Keratinocyte (primary cell): ENCODE measurements at regions not wholly inside any gene's neighbourhood (a gene's known extent, or its start where the extent isn't known, plus 50 kb on each side); places are given as distances from the start of the nearest gene placed in this dataset.

Experiments
- DNase-seq: peaks from one replicate; pipeline ENCODE4 v3.0.0-alpha.2; 2011; ENCODE audit warnings: low read depth, missing footprints, low spot score
- FAIRE-seq: peaks from 2 replicates; lab custom pipeline; 2011; peaks lifted over from hg19 to GRCh38; lab: Jason Lieb, UNC
- H2AFZ ChIP-seq: 2 replicates; pipeline ENCODE4 v1.6.0; 2012; ENCODE audit warnings: low read length, control low read depth, inconsistent platforms; ENCODE audit not compliant: control insufficient read depth
- H3K27ac ChIP-seq: 2 replicates; pipeline ENCODE4 v1.5.1; 2011; ENCODE audit warnings: low read length; ENCODE audit not compliant: control insufficient read depth, insufficient read depth
- H3K27me3 ChIP-seq: 3 replicates; pipeline ENCODE4 v1.6.0; 2011; ENCODE audit warnings: low read length; ENCODE audit not compliant: control insufficient read depth, insufficient read depth; ENCODE audit errors: extremely low read depth
- H3K36me3 ChIP-seq, 2 experiments: 2 replicates in 1 of 2; 3 replicates in 1 of 2; pipeline ENCODE4 v1.5.1; 2011; ENCODE audit warnings: low read length in 2 of 2, mild to moderate bottlenecking in 1 of 2; ENCODE audit not compliant: control insufficient read depth in 2 of 2, insufficient read depth in 2 of 2; ENCODE audit errors: extremely low read depth in 1 of 2
- H3K4me1 ChIP-seq: 3 replicates; pipeline ENCODE4 v1.5.1; 2011; ENCODE audit warnings: low read length; ENCODE audit not compliant: control insufficient read depth, insufficient read depth; ENCODE audit errors: extremely low read depth
- H3K4me2 ChIP-seq: 3 replicates; pipeline ENCODE4 v1.6.0; 2011; ENCODE audit warnings: low read depth, low read length; ENCODE audit not compliant: control insufficient read depth, insufficient read depth; ENCODE audit errors: extremely low read depth
- H3K4me3 ChIP-seq, 3 experiments: fragments of 200-600 bp in 1 of 3; sonication (generic) in 1 of 3; 2 replicates in 2 of 3; 3 replicates in 1 of 3; pipeline ENCODE4 v1.5.1; 2011 to 2016; ENCODE audit warnings: low read length in 3 of 3, mild to moderate bottlenecking in 3 of 3, control low read depth in 2 of 3, inconsistent platforms in 1 of 3, low read depth in 1 of 3, mixed read lengths in 1 of 3, mixed run types in 1 of 3, moderate library complexity in 1 of 3; ENCODE audit not compliant: control insufficient read depth in 2 of 3, insufficient read depth in 2 of 3; ENCODE audit errors: extremely low read depth in 1 of 3
- H3K79me2 ChIP-seq: 2 replicates; pipeline ENCODE4 v1.6.0; 2012; ENCODE audit warnings: low read length; ENCODE audit not compliant: control insufficient read depth, insufficient read depth
- H3K9ac ChIP-seq: 3 replicates; pipeline ENCODE4 v1.6.0; 2011; ENCODE audit warnings: low read length; ENCODE audit not compliant: control insufficient read depth, insufficient read depth; ENCODE audit errors: extremely low read depth
- H3K9me1 ChIP-seq: 3 replicates; pipeline ENCODE4 v1.6.0; 2011; ENCODE audit warnings: low read length; ENCODE audit not compliant: control insufficient read depth, insufficient read depth; ENCODE audit errors: extremely low read depth
- H3K9me3 ChIP-seq: 2 replicates; pipeline ENCODE4 v1.5.1; 2012; ENCODE audit warnings: low read depth, low read length; ENCODE audit not compliant: control insufficient read depth
- H4K20me1 ChIP-seq: 3 replicates; pipeline ENCODE4 v1.6.0; 2011; ENCODE audit warnings: low read length; ENCODE audit not compliant: control insufficient read depth, insufficient read depth; ENCODE audit errors: extremely low read depth
- EZH2 ChIP-seq: IDR thresholded peaks from one replicate; pipeline ENCODE4 v1.6.1; 2012; ENCODE audit warnings: inconsistent platforms, mild to moderate bottlenecking, low read length, moderate library complexity
- dilution Hi-C: fragments of 300-500 bp; cut with MboI; formaldehyde crosslinking; loops from one replicate; pipeline ENCODE4 v1.7.0; 2020; ENCODE audit warnings: low sequenced_read_pairs; ENCODE audit not compliant: extremely low pct_ligation_motif_present
- TF ChIP-seq, protein P1 (sequence below), 3 experiments: IDR thresholded peaks in 1 of 3; conservative IDR thresholded peaks in 1 of 3; optimal IDR thresholded peaks in 1 of 3; 2 replicates in 2 of 3; 3 replicates in 1 of 3; pipeline versions ENCODE3 to v1.5.1; 2011; ENCODE audit warnings: low read length in 3 of 3, mild to moderate bottlenecking in 3 of 3, moderate library complexity in 2 of 3, control low read depth in 1 of 3, inconsistent platforms in 1 of 3; ENCODE audit not compliant: insufficient read depth in 2 of 3; ENCODE audit errors: extremely low read depth in 1 of 3

DNA sequence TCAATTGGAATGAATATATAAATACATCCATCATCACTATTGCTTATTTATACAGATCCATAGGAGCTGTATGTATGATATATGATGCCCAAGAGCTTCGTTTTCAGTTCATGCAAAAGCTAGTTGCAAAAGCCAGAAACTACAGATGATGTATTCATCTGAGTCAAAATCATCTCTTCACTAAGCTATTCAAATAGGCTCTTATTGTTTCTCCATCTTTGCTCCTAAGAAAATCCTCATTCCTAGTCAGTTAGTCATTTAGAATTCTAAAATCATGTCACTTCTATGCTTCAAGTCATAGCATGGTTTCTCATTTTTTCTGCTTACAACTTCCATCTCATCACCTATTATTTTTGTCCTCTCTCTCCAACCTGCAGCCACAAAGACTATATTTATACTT, 300.1 kb upstream of the TRAM1L1 start:
- H3K27ac ChIP-seq, result no peak overlapping the region
- no peaks in the 10 kb centered on the region for H3K9me1 ChIP-seq
- dilution Hi-C loops, result no loop called here
- no peak overlapping the region for H3K9ac ChIP-seq
- TF ChIP-seq, protein P1, sequence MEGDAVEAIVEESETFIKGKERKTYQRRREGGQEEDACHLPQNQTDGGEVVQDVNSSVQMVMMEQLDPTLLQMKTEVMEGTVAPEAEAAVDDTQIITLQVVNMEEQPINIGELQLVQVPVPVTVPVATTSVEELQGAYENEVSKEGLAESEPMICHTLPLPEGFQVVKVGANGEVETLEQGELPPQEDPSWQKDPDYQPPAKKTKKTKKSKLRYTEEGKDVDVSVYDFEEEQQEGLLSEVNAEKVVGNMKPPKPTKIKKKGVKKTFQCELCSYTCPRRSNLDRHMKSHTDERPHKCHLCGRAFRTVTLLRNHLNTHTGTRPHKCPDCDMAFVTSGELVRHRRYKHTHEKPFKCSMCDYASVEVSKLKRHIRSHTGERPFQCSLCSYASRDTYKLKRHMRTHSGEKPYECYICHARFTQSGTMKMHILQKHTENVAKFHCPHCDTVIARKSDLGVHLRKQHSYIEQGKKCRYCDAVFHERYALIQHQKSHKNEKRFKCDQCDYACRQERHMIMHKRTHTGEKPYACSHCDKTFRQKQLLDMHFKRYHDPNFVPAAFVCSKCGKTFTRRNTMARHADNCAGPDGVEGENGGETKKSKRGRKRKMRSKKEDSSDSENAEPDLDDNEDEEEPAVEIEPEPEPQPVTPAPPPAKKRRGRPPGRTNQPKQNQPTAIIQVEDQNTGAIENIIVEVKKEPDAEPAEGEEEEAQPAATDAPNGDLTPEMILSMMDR (optimal IDR thresholded peaks at IDR 0.05 in 1 of 3, IDR thresholded peaks at IDR 0.05 in 1 of 3, conservative IDR thresholded peaks at IDR 0.05 in 1 of 3; ENCODE audit: extremely low read depth in 1 of 3, insufficient read depth in 2 of 3, low read length in 3 of 3), result no peak
- no peak for TF ChIP-seq EZH2
- no peak for FAIRE-seq
- no peaks in the 10 kb centered on the region for H3K4me1 ChIP-seq
- no peak overlapping the region for H3K4me3 ChIP-seq
- H3K36me3 ChIP-seq, result no peaks in the 10 kb centered on the region
- no peaks in the 10 kb centered on the region for H4K20me1 ChIP-seq
- H3K27me3 ChIP-seq, result no peaks in the 10 kb centered on the region
- no peaks in the 10 kb centered on the region for H3K79me2 ChIP-seq
- no peaks in the 10 kb centered on the region for H3K9me3 ChIP-seq
- no peak overlapping the region for H2AFZ ChIP-seq
- no peak overlapping the region for H3K4me2 ChIP-seq
- DNase-seq, result no peak

GRCh38 chr4:117387072-117387471, 301.7 kb upstream of the TRAM1L1 start:
- Histone ChIP-seq H3K27ac (no peak overlapping the region), H3K9me1 (no peaks in the 10 kb centered on the region), H3K27me3 (no peaks in the 10 kb centered on the region), H3K9ac (no peak overlapping the region), H3K4me1 (no peaks in the 10 kb centered on the region), H3K9me3 (no peaks in the 10 kb centered on the region), H3K79me2 (no peaks in the 10 kb centered on the region), H3K36me3 (no peaks in the 10 kb centered on the region), H3K4me3 (no peak overlapping the region), H3K4me2 (no peak overlapping the region), H4K20me1 (no peaks in the 10 kb centered on the region), H2AFZ (no peak overlapping the region)
- FAIRE-seq (no peak), DNase-seq (no peak)
- TF ChIP-seq, protein P1 (optimal IDR thresholded peaks at IDR 0.05 in 1 of 3, IDR thresholded peaks at IDR 0.05 in 1 of 3, conservative IDR thresholded peaks at IDR 0.05 in 1 of 3; ENCODE audit: extremely low read depth in 1 of 3, insufficient read depth in 2 of 3, low read length in 3 of 3), result no peak
- no peak for TF ChIP-seq EZH2
- dilution Hi-C loops, result no loop called here
